HG03520 (cell line): ENCODE measurements at regions not wholly inside any gene's neighbourhood (a gene's known extent, or its start where the extent isn't known, plus 50 kb on each side); places are given as distances from the start of the nearest gene placed in this dataset.
A peak's percentile ranks its signal among the peaks of the same experiment; 100 is the strongest.

Experiments used
- ATAC-seq: cut with Tn5 transposase; IDR thresholded peaks from one replicate; pipeline ENCODE4 v1.9.1; 2021; ENCODE audit warnings: mild to moderate bottlenecking, moderate library complexity; ENCODE audit not compliant: unreplicated experiment

- ATAC-seq: peak; percentile 85
Measured at GRCh38 chr4:14087459-14087858, 459.9 kb upstream of the BOD1L1 start.

DNA sequence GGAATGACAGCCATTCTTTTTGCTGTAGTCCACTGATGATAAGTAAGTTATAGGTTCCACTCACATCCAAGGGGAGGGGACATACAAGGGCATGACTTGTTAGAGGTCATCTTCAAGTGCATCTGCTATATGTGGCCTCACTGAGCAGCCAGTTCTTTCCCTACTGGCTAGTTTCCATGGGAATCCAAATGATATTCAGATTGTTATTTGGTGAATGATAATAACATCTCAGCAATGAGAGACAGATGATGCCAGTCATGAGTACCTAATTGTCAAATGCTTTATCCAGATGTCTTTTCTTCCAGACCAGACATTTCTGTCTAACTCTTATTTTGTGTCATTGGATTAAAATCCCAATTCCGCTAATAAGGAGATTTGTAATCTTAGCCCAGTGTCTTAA is 460.4 kb upstream of the BOD1L1 start:
- no peak for ATAC-seq

GRCh38 chr4:14091531-14091930 is 464.0 kb upstream of the BOD1L1 start:
- no peak for ATAC-seq

DNA sequence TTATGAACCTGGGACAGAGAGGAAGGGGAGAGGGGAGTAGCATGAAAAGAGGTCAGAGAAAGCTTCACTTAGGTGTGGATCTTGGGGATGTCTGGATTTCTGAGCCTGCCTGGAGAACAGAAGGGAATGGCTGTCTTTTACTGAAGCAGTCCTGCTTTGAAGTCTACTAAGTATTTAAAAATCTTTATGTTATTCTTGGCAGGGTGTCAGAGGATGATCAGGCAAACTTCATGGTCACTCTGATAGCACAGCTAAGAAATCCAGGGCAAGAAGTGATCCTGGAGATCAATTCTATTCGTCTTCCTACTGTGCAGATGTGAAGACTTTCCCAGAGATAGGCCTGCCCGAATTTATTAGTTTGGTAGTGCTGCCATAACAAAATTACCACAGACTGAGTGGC is 464.4 kb upstream of the BOD1L1 start:
- no peak for ATAC-seq

DNA sequence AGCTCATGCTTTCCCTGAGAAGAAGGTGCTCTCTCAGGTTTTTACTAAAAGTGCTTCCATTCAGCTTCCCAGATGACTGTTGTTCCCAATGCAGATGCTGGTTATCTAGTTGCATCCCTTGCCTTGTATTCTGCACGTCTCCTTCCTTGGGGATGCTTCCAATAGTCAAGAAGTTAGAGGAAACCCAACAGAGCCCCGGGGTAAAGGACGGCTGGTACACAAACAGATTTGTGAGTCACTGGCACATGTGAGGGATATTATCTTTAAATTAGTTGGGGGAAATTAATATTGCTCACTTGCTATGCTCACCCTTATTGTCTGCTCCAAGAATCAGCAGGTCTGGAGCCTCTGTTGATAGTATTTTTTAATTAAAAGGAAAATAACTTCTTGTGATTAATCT is 465.2 kb upstream of the BOD1L1 start:
- no peak for ATAC-seq

DNA sequence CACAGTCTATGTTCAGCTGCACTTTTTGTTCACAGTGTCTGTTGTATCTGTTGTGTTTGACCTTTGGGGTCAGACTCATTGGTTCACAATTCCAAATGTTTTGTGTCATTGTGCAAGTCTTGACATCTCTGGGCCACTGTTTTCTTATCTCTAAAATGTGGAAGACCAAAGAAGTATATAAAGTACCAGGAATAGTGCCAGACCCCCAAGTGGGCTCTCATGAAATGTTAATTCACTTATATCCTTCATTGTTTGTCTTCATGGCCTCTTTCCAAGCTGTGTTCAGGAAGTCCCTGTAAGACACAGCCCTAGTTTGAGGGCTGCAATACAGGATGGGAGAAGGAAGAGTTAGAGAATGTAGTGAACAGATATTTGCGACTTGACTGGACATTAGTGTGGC is 468.3 kb upstream of the BOD1L1 start:
- no peak for ATAC-seq

GRCh38 chr4:14096396-14096965 is 469.0 kb upstream of the BOD1L1 start:
- ATAC-seq: no peak

DNA sequence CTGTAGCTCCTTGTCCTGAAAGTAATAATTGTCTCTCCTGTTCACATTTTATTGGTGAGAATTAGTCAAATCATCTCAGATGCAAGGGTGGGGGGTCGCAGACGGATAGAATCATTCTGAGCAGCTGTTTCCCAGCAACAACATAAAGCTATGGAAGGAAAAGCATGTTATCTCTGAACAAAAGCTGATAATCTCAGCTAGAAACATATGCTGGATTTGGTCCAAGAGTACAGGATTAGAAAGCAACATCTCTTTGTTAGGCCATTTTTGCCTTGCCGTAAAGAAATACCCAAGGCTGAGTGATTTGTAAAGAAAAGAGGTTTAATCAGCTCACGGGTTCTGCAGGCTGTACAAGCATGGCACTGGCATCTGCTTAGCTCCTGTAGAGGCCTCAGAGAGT is 472.8 kb upstream of the BOD1L1 start:
- no peak for ATAC-seq

DNA sequence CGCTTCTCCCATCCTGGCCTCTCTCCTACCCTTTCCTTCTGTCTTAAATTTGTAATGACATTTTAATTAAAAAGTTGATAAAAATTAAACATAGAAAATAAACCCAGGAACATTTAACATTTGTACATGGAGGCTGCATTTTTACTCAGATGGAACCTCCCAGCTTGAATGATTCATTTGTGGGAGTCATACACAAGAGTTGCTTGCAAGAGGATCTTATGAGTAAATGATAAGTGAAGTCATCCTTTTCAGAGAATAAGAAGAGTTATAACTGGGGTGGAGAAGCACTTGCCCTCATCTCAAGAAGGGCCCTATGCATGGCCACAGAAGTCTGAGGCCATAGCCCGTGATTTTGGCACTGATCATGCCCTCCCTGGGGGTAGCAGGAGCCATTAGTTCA is 482.9 kb upstream of the BOD1L1 start:
- no peak for ATAC-seq

DNA sequence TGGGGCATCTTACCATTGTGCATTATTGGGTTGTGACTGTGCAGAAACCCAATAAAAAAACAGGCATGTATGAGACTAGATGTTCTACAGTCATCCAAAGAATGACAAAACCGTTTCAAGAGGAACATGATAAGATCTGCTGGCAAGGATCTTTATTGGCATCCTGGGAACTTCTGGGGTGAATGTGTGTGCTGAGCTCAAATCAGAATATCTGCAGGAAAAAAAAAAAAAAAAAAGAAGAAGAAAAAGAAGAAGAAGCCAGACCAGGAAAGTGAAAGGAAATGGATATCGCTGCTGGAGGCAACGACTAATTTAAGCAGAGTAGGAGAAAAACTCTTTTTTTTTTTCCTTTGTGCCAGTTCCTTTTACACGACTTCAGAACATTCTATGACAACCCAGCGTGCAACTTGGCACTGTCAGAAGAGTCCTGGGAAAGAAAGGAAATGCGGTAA is 484.2 kb upstream of the BOD1L1 start:
- no peak for ATAC-seq

GRCh38 chr4:14115106-14115505 is 487.6 kb upstream of the BOD1L1 start:
- ATAC-seq: no peak

GRCh38 chr4:14117575-14118238 is 490.2 kb upstream of the BOD1L1 start:
- no peak for ATAC-seq

GRCh38 chr4:14124816-14125215 is 497.3 kb upstream of the BOD1L1 start:
- ATAC-seq: no peak

DNA sequence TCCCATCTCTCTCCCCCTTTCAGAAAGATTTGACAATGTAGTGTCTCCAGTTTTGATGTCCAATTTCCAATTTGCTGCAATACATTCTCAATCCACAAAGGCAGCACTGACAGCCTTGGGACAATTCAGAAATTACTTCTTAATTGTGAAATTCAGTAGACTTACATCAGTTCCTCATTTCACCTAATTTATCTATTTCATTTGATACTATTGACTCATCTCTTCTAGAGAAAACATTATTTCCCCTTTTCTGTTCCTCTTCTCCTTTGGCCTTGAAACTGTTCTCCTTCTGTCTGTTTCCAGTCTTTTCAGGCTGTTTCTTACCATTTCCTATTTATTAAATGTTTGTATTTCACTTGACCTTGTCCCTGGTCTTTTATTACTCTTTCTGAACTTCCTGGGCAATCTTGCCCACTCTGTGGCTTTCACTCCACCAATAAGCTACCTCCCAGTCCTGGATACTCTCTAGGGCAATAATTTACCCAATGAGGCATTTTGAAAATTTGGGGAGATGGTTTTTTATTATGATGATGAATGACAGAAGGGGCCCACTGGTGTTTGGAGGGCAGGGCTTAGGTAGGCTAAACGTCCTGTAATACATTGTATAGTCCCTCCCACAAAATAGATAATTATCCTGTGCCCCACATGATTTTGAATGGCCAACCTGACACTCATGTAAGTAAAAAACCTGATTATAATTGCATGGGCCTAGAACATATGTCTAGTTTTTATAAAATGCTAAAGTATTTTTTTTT is 498.0 kb upstream of the BOD1L1 start:
- peak; percentile 93 for ATAC-seq

DNA sequence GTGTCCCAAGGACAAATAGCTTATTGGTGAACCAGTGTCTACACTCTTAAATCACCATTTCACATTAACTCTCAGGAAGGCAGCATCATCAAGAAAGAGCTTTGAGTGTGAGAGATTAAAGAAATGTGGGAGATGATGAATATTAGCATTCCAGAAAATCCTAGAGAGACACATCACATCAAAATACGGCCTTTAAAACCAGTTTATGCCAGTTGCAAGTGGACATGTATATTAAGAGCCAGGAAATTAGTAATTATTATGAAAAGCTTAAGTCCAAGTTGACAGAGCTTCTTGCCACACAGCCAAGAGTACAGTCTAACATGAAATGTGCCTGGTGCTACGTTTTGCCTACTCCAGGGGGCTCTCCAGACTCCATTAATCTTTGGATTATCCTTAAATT is 503.0 kb upstream of the BOD1L1 start:
- ATAC-seq: no peak

- no peak for ATAC-seq
Measured at GRCh38 chr4:14131335-14131734, 503.8 kb upstream of the BOD1L1 start.

DNA sequence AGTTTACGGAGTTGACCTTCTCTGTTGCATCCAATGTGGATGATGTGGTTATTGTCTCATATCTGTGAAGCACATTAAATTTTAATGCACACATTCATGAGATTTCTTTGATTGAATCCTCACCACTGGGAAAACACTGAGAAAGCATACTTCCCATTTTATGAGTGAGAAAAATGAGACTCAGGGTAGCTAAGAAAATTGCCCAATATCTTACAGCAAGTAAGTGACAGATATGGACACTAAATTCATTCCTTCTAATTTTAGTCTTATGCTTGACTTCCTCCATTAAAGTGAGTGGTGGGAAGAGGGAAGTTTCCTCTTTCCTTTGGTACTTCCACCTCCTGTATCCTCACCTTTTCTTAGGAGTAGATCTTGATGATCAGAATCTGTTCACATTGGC is 504.8 kb upstream of the BOD1L1 start:
- no peak for ATAC-seq

GRCh38 chr4:14138106-14138505 is 510.6 kb upstream of the BOD1L1 start:
- no peak for ATAC-seq

DNA sequence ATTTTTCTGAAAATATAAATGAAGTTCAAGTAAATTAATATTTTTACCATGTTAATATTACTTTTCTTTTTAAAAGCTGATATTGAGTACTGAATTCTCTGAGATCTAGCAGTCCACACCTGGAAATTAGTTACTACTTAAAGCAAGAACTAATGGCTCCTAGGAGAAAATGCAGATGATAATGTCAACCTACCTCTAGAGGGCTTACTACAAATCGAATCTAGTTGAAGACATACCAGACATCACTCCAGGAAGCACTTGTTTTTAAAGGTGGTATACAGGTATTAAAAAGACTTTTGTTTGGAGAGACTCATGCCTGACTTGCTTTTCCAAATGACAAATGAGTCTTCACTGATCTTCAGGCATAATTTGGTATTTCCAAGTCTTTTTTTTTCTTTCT is 516.4 kb upstream of the BOD1L1 start:
- ATAC-seq: no peak

DNA sequence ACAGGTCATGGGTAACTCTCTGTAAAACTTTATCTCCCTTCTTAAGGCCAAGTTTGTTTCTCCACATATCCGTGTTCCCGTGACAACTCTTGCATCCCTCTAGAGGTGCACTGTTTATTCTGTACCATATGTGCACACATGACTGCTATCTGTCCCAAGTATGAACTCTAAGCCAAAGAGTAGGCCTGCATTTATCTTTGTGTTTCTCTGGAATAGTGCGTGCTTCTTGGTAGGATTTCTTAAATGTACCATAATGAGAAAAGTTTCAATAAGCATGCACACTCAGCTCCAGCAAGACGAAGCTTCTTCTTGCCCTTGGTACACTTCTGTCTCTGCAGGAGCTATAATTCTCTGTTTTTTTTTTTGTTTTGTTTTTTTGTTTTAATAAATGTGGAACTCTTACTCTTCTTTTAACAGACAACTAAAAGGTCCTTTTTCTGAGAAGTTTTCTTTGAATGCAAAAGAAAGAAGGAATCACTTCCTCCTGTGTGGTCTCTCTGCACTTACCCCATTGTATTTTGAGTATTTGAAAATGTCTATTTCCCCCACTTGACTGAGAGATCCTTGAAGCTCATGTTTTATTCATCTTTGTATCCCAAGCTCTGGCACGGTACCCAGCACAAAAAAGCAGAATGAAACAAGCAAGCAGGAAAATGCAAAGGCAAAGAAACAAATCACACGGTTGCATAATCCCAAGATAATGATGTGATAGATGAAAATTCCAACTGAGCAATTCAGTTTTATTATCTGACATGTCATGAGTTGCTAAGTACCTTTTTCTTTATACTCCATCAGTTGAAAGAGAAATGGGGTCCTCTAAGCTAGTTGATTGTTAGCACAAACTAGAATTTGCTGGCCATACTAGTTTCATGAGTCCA is 521.9 kb upstream of the BOD1L1 start:
- ATAC-seq: no peak

DNA sequence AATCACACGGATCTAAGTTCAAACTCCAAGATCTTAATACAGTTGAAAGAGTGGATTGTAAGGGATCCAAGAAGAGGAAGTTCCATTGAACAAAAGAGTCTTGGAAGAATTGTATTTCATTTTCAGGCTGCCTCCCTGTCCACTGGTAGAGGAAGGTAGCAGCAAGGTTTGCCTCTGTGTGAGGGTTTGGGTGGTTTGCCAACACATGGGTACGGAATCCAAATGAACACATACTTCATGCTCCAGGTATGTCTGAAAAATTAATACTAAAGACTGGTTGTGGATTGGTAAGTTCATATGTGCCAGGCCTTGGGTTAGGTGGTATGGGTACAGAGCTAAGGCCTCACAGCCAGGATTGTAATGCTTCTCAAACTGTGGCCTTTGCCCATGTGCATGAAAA is 523.6 kb upstream of the BOD1L1 start:
- no peak for ATAC-seq
